HG02981 (cell line): ENCODE measurements at regions not wholly inside any gene's neighbourhood (a gene's known extent, or its start where the extent isn't known, plus 50 kb on each side); places are given as distances from the start of the nearest gene placed in this dataset.

ENCODE experiments used
- ATAC-seq: cut with Tn5 transposase; IDR thresholded peaks from one replicate; pipeline ENCODE4 v1.9.1; 2021; ENCODE audit warnings: mild to moderate bottlenecking, moderate library complexity; ENCODE audit not compliant: unreplicated experiment

- ATAC-seq = no peak
Measured at GRCh38 chr10:33754052-33754451, 419.6 kb upstream of the NRP1 start.

GRCh38 chr10:33753389-33753788 is 418.9 kb upstream of the NRP1 start:
- ATAC-seq = no peak

GRCh38 chr10:33749790-33750189 is 415.3 kb upstream of the NRP1 start:
- ATAC-seq = no peak

GRCh38 chr10:33749067-33749735 is 414.7 kb upstream of the NRP1 start:
- no peak for ATAC-seq

GRCh38 chr10:33746836-33747268 is 412.4 kb upstream of the NRP1 start:
- ATAC-seq = no peak

- no peak for ATAC-seq
Measured at GRCh38 chr10:33746186-33746585, 411.7 kb upstream of the NRP1 start.

- ATAC-seq = no peak
Measured at GRCh38 chr10:33743429-33743857, 409.0 kb upstream of the NRP1 start.

GRCh38 chr10:33739031-33739430 is 404.6 kb upstream of the NRP1 start:
- ATAC-seq = no peak

GRCh38 chr10:33735464-33735923 is 401.0 kb upstream of the NRP1 start:
- no peak for ATAC-seq

GRCh38 chr10:33734393-33735155 is 400.1 kb upstream of the NRP1 start:
- no peak for ATAC-seq

GRCh38 chr10:33733058-33733457 is 398.6 kb upstream of the NRP1 start:
- no peak for ATAC-seq

GRCh38 chr10:33732161-33732680 is 397.8 kb upstream of the NRP1 start:
- ATAC-seq = no peak

GRCh38 chr10:33731322-33731721 is 396.9 kb upstream of the NRP1 start:
- no peak for ATAC-seq

GRCh38 chr10:33725430-33725829 is 391.0 kb upstream of the NRP1 start:
- ATAC-seq = no peak

- no peak for ATAC-seq
Measured at GRCh38 chr10:33723181-33723580, 388.7 kb upstream of the NRP1 start.

GRCh38 chr10:33722067-33722466 is 387.6 kb upstream of the NRP1 start:
- no peak for ATAC-seq

- no peak for ATAC-seq
Measured at GRCh38 chr10:33721509-33721908, 387.0 kb upstream of the NRP1 start.

- ATAC-seq = no peak
Measured at GRCh38 chr10:33720161-33720560, 385.7 kb upstream of the NRP1 start.

GRCh38 chr10:33719005-33719703 is 384.7 kb upstream of the NRP1 start:
- no peak for ATAC-seq

- no peak for ATAC-seq
Measured at GRCh38 chr10:33716501-33717267, 382.2 kb upstream of the NRP1 start.
